ENCODE measurements at regions not wholly inside any gene's neighbourhood (a gene's known extent, or its start where the extent isn't known, plus 50 kb on each side); places are given as distances from the start of the nearest gene placed in this dataset.

GRCh38 chr5:60208716-60209115, 315.2 kb upstream of the PDE4D start:
- Mint-ChIP-seq H3K27ac (no peak overlapping the region), H3K36me3 (no peaks in the 10 kb centered on the region), H3K9me3 (no peaks in the 10 kb centered on the region), H3K4me3 (no peak overlapping the region), H3K27me3 (no peaks in the 10 kb centered on the region), H3K4me1 (no peaks in the 10 kb centered on the region)
- CTCF ChIA-PET: no interaction called here
- DNase-seq: no peak

- Mint-ChIP-seq H3K36me3 (no peaks in the 10 kb centered on the region), H3K4me1 (no peaks in the 10 kb centered on the region), H3K9me3 (no peaks in the 10 kb centered on the region), H3K4me3 (no peak overlapping the region), H3K27me3 (no peaks in the 10 kb centered on the region), H3K27ac (no peak overlapping the region)
- DNase-seq: no peak
- CTCF ChIA-PET: no interaction called here
Observed at GRCh38 chr5:60207040-60207439, 313.5 kb upstream of the PDE4D start.

- Mint-ChIP-seq H3K9me3 (no peaks in the 10 kb centered on the region), H3K36me3 (no peaks in the 10 kb centered on the region), H3K27ac (no peak overlapping the region), H3K27me3 (no peaks in the 10 kb centered on the region), H3K4me3 (no peak overlapping the region), H3K4me1 (no peaks in the 10 kb centered on the region)
- DNase-seq: no peak
- CTCF ChIA-PET: no interaction called here
Observed at GRCh38 chr5:60206234-60206633, 312.7 kb upstream of the PDE4D start.

- Mint-ChIP-seq H3K4me3 (no peak overlapping the region), H3K4me1 (no peaks in the 10 kb centered on the region), H3K27me3 (no peaks in the 10 kb centered on the region), H3K9me3 (no peaks in the 10 kb centered on the region), H3K27ac (no peak overlapping the region), H3K36me3 (no peaks in the 10 kb centered on the region)
- DNase-seq: no peak
- CTCF ChIA-PET: no interaction called here
Observed at GRCh38 chr5:60205071-60205470, 311.5 kb upstream of the PDE4D start.

GRCh38 chr5:60196385-60197113, 303.0 kb upstream of the PDE4D start:
- no peak overlapping the region for H3K27ac Mint-ChIP-seq
- CTCF ChIA-PET: no interaction called here
- no peaks in the 10 kb centered on the region for H3K4me1 Mint-ChIP-seq
- no peak for DNase-seq
- no peaks in the 10 kb centered on the region for H3K36me3 Mint-ChIP-seq
- H3K4me3 Mint-ChIP-seq: no peak overlapping the region
- no peaks in the 10 kb centered on the region for H3K27me3 Mint-ChIP-seq
- peaks cover 9% of the 10 kb centered on the region for H3K9me3 Mint-ChIP-seq

GRCh38 chr5:60195551-60195950, 302.0 kb upstream of the PDE4D start:
- Mint-ChIP-seq H3K27ac (no peak overlapping the region), H3K4me1 (no peaks in the 10 kb centered on the region), H3K27me3 (no peaks in the 10 kb centered on the region), H3K36me3 (no peaks in the 10 kb centered on the region), H3K4me3 (no peak overlapping the region), H3K9me3 (peaks cover 9% of the 10 kb centered on the region)
- DNase-seq: no peak
- CTCF ChIA-PET: no interaction called here

GRCh38 chr5:60195083-60195482, 301.6 kb upstream of the PDE4D start:
- Mint-ChIP-seq H3K4me1 (no peaks in the 10 kb centered on the region), H3K27ac (no peak overlapping the region), H3K36me3 (no peaks in the 10 kb centered on the region), H3K27me3 (no peaks in the 10 kb centered on the region), H3K9me3 (peaks cover 9% of the 10 kb centered on the region), H3K4me3 (no peak overlapping the region)
- CTCF ChIA-PET: no interaction called here
- no peak for DNase-seq

- no peak for DNase-seq
- Mint-ChIP-seq H3K36me3 (no peaks in the 10 kb centered on the region), H3K27me3 (no peaks in the 10 kb centered on the region), H3K27ac (no peak overlapping the region), H3K4me3 (no peak overlapping the region), H3K9me3 (no peaks in the 10 kb centered on the region), H3K4me1 (no peaks in the 10 kb centered on the region)
- CTCF ChIA-PET: no interaction called here
Observed at GRCh38 chr5:60185231-60186099, 291.9 kb upstream of the PDE4D start.

- no peak overlapping the region for H3K27ac Mint-ChIP-seq
- no peak for DNase-seq
- CTCF ChIA-PET: no interaction called here
- H3K4me1 Mint-ChIP-seq: no peaks in the 10 kb centered on the region
- H3K4me3 Mint-ChIP-seq: no peak overlapping the region
- H3K27me3 Mint-ChIP-seq: no peaks in the 10 kb centered on the region
- no peaks in the 10 kb centered on the region for H3K36me3 Mint-ChIP-seq
- no peaks in the 10 kb centered on the region for H3K9me3 Mint-ChIP-seq
Observed at GRCh38 chr5:60184606-60185005, 291.1 kb upstream of the PDE4D start.

GRCh38 chr5:60183881-60184280, 290.4 kb upstream of the PDE4D start:
- Mint-ChIP-seq H3K4me1 (no peaks in the 10 kb centered on the region), H3K36me3 (no peaks in the 10 kb centered on the region), H3K27me3 (no peaks in the 10 kb centered on the region), H3K27ac (no peak overlapping the region), H3K9me3 (no peaks in the 10 kb centered on the region), H3K4me3 (no peak overlapping the region)
- no peak for DNase-seq
- CTCF ChIA-PET: no interaction called here

- Mint-ChIP-seq H3K4me3 (no peak overlapping the region), H3K9me3 (no peaks in the 10 kb centered on the region), H3K27me3 (no peaks in the 10 kb centered on the region), H3K4me1 (no peaks in the 10 kb centered on the region), H3K36me3 (no peaks in the 10 kb centered on the region), H3K27ac (no peak overlapping the region)
- DNase-seq: no peak
- CTCF ChIA-PET: no interaction called here
Observed at GRCh38 chr5:60178101-60178500, 284.6 kb upstream of the PDE4D start.

GRCh38 chr5:60177596-60177995, 284.1 kb upstream of the PDE4D start:
- CTCF ChIA-PET: no interaction called here
- Mint-ChIP-seq H3K4me3 (no peak overlapping the region), H3K27me3 (no peaks in the 10 kb centered on the region), H3K27ac (no peak overlapping the region), H3K4me1 (no peaks in the 10 kb centered on the region), H3K36me3 (no peaks in the 10 kb centered on the region), H3K9me3 (no peaks in the 10 kb centered on the region)
- DNase-seq: no peak

GRCh38 chr5:60173667-60174066, 280.1 kb upstream of the PDE4D start:
- CTCF ChIA-PET: no interaction called here
- Mint-ChIP-seq H3K4me1 (no peaks in the 10 kb centered on the region), H3K36me3 (no peaks in the 10 kb centered on the region), H3K27ac (no peak overlapping the region), H3K9me3 (no peaks in the 10 kb centered on the region), H3K27me3 (no peaks in the 10 kb centered on the region), H3K4me3 (no peak overlapping the region)
- no peak for DNase-seq

GRCh38 chr5:60163762-60164161, 270.2 kb upstream of the PDE4D start:
- CTCF ChIA-PET: no interaction called here
- Mint-ChIP-seq H3K4me1 (no peaks in the 10 kb centered on the region), H3K9me3 (no peaks in the 10 kb centered on the region), H3K27ac (no peak overlapping the region), H3K27me3 (no peaks in the 10 kb centered on the region), H3K36me3 (no peaks in the 10 kb centered on the region), H3K4me3 (no peak overlapping the region)
- DNase-seq: no peak

- no peak overlapping the region for H3K4me3 Mint-ChIP-seq
- no peak for DNase-seq
- no peaks in the 10 kb centered on the region for H3K9me3 Mint-ChIP-seq
- H3K27ac Mint-ChIP-seq: no peak overlapping the region
- H3K27me3 Mint-ChIP-seq: no peaks in the 10 kb centered on the region
- CTCF ChIA-PET: no interaction called here
- no peaks in the 10 kb centered on the region for H3K36me3 Mint-ChIP-seq
- H3K4me1 Mint-ChIP-seq: no peaks in the 10 kb centered on the region
Observed at GRCh38 chr5:60162441-60162840, 268.9 kb upstream of the PDE4D start.

Measured in activated naive CD4-positive, alpha-beta T cell treated with anti-CD3 and anti-CD28 coated beads, Interleukin-2, amount 10 ng/mL, durations not matched to agents 7 days and 5 days (primary cell).